K562 (cell line): ENCODE measurements at regions not wholly inside any gene's neighbourhood (a gene's known extent, or its start where the extent isn't known, plus 50 kb on each side); places are given as distances from the start of the nearest gene placed in this dataset.

Experiments used
- ATAC-seq: fragments of 200-7000 bp; cut with Tn5 transposase; 3 replicates; pipeline ENCODE4 v1.9.1; 2020; ENCODE audit warnings: moderate library complexity
- BruUV-seq: library from RNA; stranded (reverse); fragments of 400-500 nt; replicated peaks from 2 replicates; lab custom pipeline; 2021; lab: Mats Ljungman, UMichigan
- CTCF ChIA-PET: fragments of 300-600 bp; formaldehyde crosslinking; extraction: SDS; loops from one replicate; lab custom pipeline; 2021; ENCODE audit warnings: low intra/inter-chr PET ratio; lab: Yijun Ruan, JAX
- POLR2A ChIA-PET: fragments of 300-600, 350-650 bp; sonication (Branson Sonifier 250); formaldehyde crosslinking; extraction: SDS; loops from one replicate; lab custom pipeline; 2021; ENCODE audit warnings: antibody characterized with exemption, inconsistent platforms; lab: Yijun Ruan, JAX
- DNase-seq, 4 experiments: peaks; one replicate each; pipeline versions ENCODE4 v3.0.0 to v3.0.0-alpha.2; 2011 to 2018; ENCODE audit warnings: low spot score in 3 of 4, mixed read lengths in 3 of 4; ENCODE audit errors: extremely low read depth in 1 of 4
- FAIRE-seq: peaks from 2 replicates; lab custom pipeline; 2011; peaks lifted over from hg19 to GRCh38; lab: Jason Lieb, UNC
- H2AFZ ChIP-seq: 2 replicates; pipeline ENCODE4 v1.6.0; 2011; ENCODE audit warnings: low read depth, low read length, control low read depth, inconsistent platforms
- H3K27ac ChIP-seq: fragments of 200-600 bp; 3 replicates; pipeline ENCODE4 v1.8.0; 2011; ENCODE audit warnings: low read depth, mild to moderate bottlenecking, control low read depth, inconsistent platforms, low read length, moderate library complexity, mixed read lengths; ENCODE audit errors: extremely low read depth
- H3K27me3 ChIP-seq, 2 experiments: fragments of 300-600 bp in 1 of 2; 2 replicates in 1 of 2; 3 replicates in 1 of 2; pipeline versions ENCODE4 v1.6.0 to v1.8.0; 2011; ENCODE audit warnings: inconsistent platforms in 2 of 2, low read length in 2 of 2, mild to moderate bottlenecking in 1 of 2, mixed read lengths in 1 of 2, moderate library complexity in 1 of 2; ENCODE audit not compliant: control insufficient read depth in 2 of 2, insufficient read depth in 2 of 2
- H3K36me3 ChIP-seq: fragments of 300-600 bp; 3 replicates; pipeline ENCODE4 v1.8.0; 2011; ENCODE audit warnings: mild to moderate bottlenecking, low read length, inconsistent platforms; ENCODE audit not compliant: control insufficient read depth, insufficient read depth
- H3K4me1 ChIP-seq, 2 experiments: fragments of 200-600 bp in 1 of 2; replicated peaks in 1 of 2; 2 replicates in 1 of 2; 3 replicates in 1 of 2; pipeline versions ENCODE4 v1.5.1 to v1.8.0; 2011; ENCODE audit warnings: inconsistent platforms in 2 of 2, low read length in 2 of 2, mild to moderate bottlenecking in 1 of 2, mixed read lengths in 1 of 2, moderate library complexity in 1 of 2; ENCODE audit not compliant: control insufficient read depth in 2 of 2, insufficient read depth in 2 of 2
- H3K4me2 ChIP-seq: 2 replicates; pipeline ENCODE4 v1.6.1; 2011; ENCODE audit warnings: low read length, control low read depth, inconsistent platforms, mixed read lengths; ENCODE audit not compliant: insufficient read depth
- H3K4me3 ChIP-seq: fragments of 200-600 bp; sonication (generic), shearing (Covaris generic); 2 replicates; pipeline ENCODE4 v1.5.1; 2016; ENCODE audit warnings: control low read depth, inconsistent platforms
- H3K79me2 ChIP-seq: fragments of 200-600 bp; 3 replicates; pipeline ENCODE4 v1.8.0; 2011; ENCODE audit warnings: low read length, inconsistent platforms; ENCODE audit not compliant: control insufficient read depth, insufficient read depth
- H3K9ac ChIP-seq, 2 experiments: 2 replicates each; pipeline versions ENCODE4 v1.6.0 to v1.6.1; 2011; ENCODE audit warnings: low read depth in 2 of 2, low read length in 2 of 2, control low read depth in 1 of 2, inconsistent platforms in 1 of 2, mild to moderate bottlenecking in 1 of 2, mixed read lengths in 1 of 2; ENCODE audit not compliant: insufficient read depth in 1 of 2
- H3K9me1 ChIP-seq: one replicate; pipeline ENCODE4 v1.6.0; 2011; ENCODE audit warnings: inconsistent platforms, mild to moderate bottlenecking, low read length, moderate library complexity; ENCODE audit not compliant: control insufficient read depth, insufficient read depth
- H3K9me3 ChIP-seq: replicated peaks from 2 replicates; pipeline ENCODE4 v1.5.1; 2011; ENCODE audit warnings: low read depth, low read length, inconsistent platforms; ENCODE audit not compliant: control insufficient read depth, insufficient read depth
- H4K20me1 ChIP-seq: replicated peaks from 2 replicates; pipeline ENCODE4 v1.6.1; 2011; ENCODE audit warnings: low read length, inconsistent platforms, mixed read lengths; ENCODE audit not compliant: control insufficient read depth, insufficient read depth
- ETV5 ChIP-seq: sonication (generic); formaldehyde crosslinking; IDR thresholded peaks from 2 replicates; pipeline ENCODE4 v1.4.0; 2020; ENCODE audit warnings: low read depth, mild to moderate bottlenecking, missing genetic modification reagents
- PRPF4 ChIP-seq: fragments of 200-400 bp; formaldehyde crosslinking; IDR thresholded peaks from one replicate; pipeline ENCODE4 v1.6.1; 2017; ENCODE audit warnings: low read length, low read depth, mild to moderate bottlenecking; ENCODE audit not compliant: insufficient read depth, poor library complexity, severe bottlenecking
- SMAD4 ChIP-seq: fragments of 250-450 bp; sonication (Bioruptor Pico); conservative IDR thresholded peaks from 2 replicates; pipeline ENCODE4 v1.8.0; 2021; ENCODE audit warnings: inconsistent platforms, mild to moderate bottlenecking, moderate library complexity
- TCF15 ChIP-seq: fragments of 250-450 bp; sonication (Bioruptor Pico); IDR thresholded peaks from 2 replicates; pipeline ENCODE4 v1.8.0; 2022; ENCODE audit warnings: moderate library complexity, mild to moderate bottlenecking, inconsistent platforms
- ZBTB26 ChIP-seq: fragments of 450-650 bp; formaldehyde crosslinking; IDR thresholded peaks from 2 replicates; pipeline ENCODE4 v1.4.0; 2022; ENCODE audit warnings: missing genetic modification characterization
- ZKSCAN8 ChIP-seq: fragments of 200-800 bp; sonication (Bioruptor generic); IDR thresholded peaks from 2 replicates; pipeline ENCODE4 v1.6.1; 2016; ENCODE audit warnings: missing genetic modification characterization, missing compliant biosample characterization
- ZNF232 ChIP-seq: sonication (generic); formaldehyde crosslinking; IDR thresholded peaks from 2 replicates; pipeline ENCODE4 v1.8.0; 2022; ENCODE audit warnings: mild to moderate bottlenecking, missing genetic modification reagents
- ZNF282 ChIP-seq: sonication (generic); formaldehyde crosslinking; IDR thresholded peaks from 2 replicates; pipeline ENCODE4 v1.8.1; 2023; ENCODE audit warnings: missing genetic modification reagents
- ZNF778 ChIP-seq: fragments of 450-650 bp; formaldehyde crosslinking; IDR thresholded peaks from 2 replicates; pipeline ENCODE4 v1.4.0; 2020; ENCODE audit warnings: mild to moderate bottlenecking, moderate library complexity
- in situ Hi-C: fragments of 300-500 bp; cut with MboI; formaldehyde crosslinking; loops from 4 replicates; pipeline ENCODE4 v1.15.0; 2018; ENCODE audit warnings: inconsistent platforms, mixed read lengths
- intact Hi-C: fragments of 100-400 bp; cut with micrococcal nuclease; formaldehyde crosslinking; loops from 2 replicates; pipeline ENCODE4 v1.14.2; 2022

GRCh38 chr5:44543511-44543910, 154.3 kb upstream of the FGF10 start:
- Histone ChIP-seq H3K27ac (no peak overlapping the region), H3K4me2 (no peak overlapping the region), H4K20me1 (no peaks in the 10 kb centered on the region), H3K4me1 (no peaks in the 10 kb centered on the region), H3K9me1 (no peaks in the 10 kb centered on the region), H2AFZ (no peak overlapping the region), H3K79me2 (no peaks in the 10 kb centered on the region), H3K36me3 (no peaks in the 10 kb centered on the region), H3K27me3 (no peaks in the 10 kb centered on the region), H3K4me3 (no peak overlapping the region), H3K9me3 (no peaks in the 10 kb centered on the region), H3K9ac (no peak overlapping the region)
- in situ Hi-C loops: no loop called here
- DNase-seq (no peak), FAIRE-seq (no peak), ATAC-seq (no peak)
- TF ChIP-seq ZNF232: no peak
- no peak for TF ChIP-seq ZKSCAN8 (CRISPR knock-in tag)
- TF ChIP-seq ZNF778 (CRISPR knock-in tag): no peak
- TF ChIP-seq SMAD4 (CRISPR knock-in tag): no peak
- TF ChIP-seq ETV5 (CRISPR knock-in tag): no peak
- no peak for TF ChIP-seq ZNF282
- no peak for TF ChIP-seq PRPF4
- TF ChIP-seq TCF15 (CRISPR knock-in tag): no peak
- no peak for TF ChIP-seq ZBTB26
- ChIA-PET POLR2A (no interaction called here), CTCF (no interaction called here)
- BruUV-seq: no TSS peak
- intact Hi-C loops: no loop called here
